WERI-Rb-1 (cell line): ENCODE measurements at regions not wholly inside any gene's neighbourhood (a gene's known extent, or its start where the extent isn't known, plus 50 kb on each side); places are given as distances from the start of the nearest gene placed in this dataset.

Source experiments
- DNase-seq: peaks from one replicate; pipeline ENCODE4 v3.0.0-alpha.2; 2020
- H3K27ac ChIP-seq: fragments of 250-450 bp; sonication (Bioruptor Pico); 2 replicates; pipeline ENCODE4 v1.5.1; 2020; ENCODE audit warnings: mild to moderate bottlenecking, moderate library complexity
- H3K27me3 ChIP-seq: fragments of 250-450 bp; sonication (Bioruptor Pico); 2 replicates; pipeline ENCODE4 v1.5.1; 2021; ENCODE audit warnings: mild to moderate bottlenecking, low read depth, moderate library complexity; ENCODE audit not compliant: insufficient read depth, severe bottlenecking
- H3K36me3 ChIP-seq: fragments of 250-450 bp; sonication (Bioruptor Pico); 2 replicates; pipeline ENCODE4 v1.5.1; 2020; ENCODE audit warnings: mild to moderate bottlenecking, moderate library complexity
- H3K4me3 ChIP-seq: 2 replicates; pipeline ENCODE4 v1.5.1; 2011; ENCODE audit warnings: low read depth, mild to moderate bottlenecking, control low read depth, low read length
- H3K9me3 ChIP-seq: fragments of 250-450 bp; sonication (Bioruptor Pico); 2 replicates; pipeline ENCODE4 v1.5.1; 2021; ENCODE audit warnings: mild to moderate bottlenecking, moderate library complexity; ENCODE audit not compliant: severe bottlenecking
- CTCF ChIP-seq: IDR thresholded peaks from 2 replicates; pipeline ENCODE4 v1.5.1; 2011; ENCODE audit warnings: low read depth, mild to moderate bottlenecking, control low read depth, inconsistent platforms, low read length

- Histone ChIP-seq H3K27me3 (no peaks in the 10 kb centered on the region), H3K36me3 (no peaks in the 10 kb centered on the region), H3K27ac (no peak overlapping the region), H3K9me3 (no peaks in the 10 kb centered on the region), H3K4me3 (no peak overlapping the region)
- no peak for TF ChIP-seq CTCF
- DNase-seq = no peak
Observed at GRCh38 chr16:65181071-65181561, 59.3 kb upstream of the CDH11 start.

DNA sequence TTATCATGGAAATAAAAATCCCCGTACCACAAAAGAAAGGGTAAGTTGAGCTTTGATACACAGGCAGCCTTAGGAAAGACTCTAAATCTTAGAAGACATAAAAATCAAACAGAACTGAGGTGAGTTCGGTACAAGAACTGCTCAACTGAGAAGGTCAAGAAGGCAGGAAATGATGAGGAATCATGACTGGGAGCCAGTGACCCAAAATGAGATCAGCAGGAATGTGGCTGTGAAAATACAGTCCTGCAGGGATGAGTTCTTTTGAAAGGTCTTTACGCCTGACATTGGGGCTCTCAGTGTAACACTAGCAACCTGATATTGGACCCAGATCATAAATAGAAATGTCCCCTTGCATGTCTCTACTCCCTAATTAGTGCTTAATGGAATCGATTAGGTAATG lies 56.3 kb upstream of the CDH11 start:
- Histone ChIP-seq H3K27me3 (no peaks in the 10 kb centered on the region), H3K36me3 (no peaks in the 10 kb centered on the region), H3K4me3 (no peak overlapping the region), H3K9me3 (no peaks in the 10 kb centered on the region), H3K27ac (no peak overlapping the region)
- no peak for DNase-seq
- no peak for TF ChIP-seq CTCF

DNA sequence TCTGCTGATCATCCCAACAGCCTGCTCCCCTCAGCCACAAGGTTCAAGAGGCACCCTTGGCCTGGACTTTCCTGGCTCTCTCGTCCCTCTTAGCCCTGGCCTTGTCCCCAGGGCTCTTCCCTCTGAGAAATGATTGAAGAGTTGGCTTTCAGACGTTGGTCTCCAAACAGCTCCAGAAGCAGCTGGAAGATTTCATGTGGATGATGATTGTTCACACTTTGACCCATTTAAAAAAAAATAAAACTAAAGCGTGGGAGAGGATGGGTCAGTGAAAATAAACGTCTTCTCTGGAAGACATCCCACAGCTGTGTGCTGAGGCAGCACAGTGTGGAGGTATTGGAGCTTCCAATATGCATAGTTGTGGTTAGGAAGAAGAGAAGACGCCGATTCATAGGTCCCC lies 54.7 kb upstream of the CDH11 start:
- no peak for TF ChIP-seq CTCF
- no peak for DNase-seq
- no peak overlapping the region for H3K4me3 ChIP-seq
- H3K27ac ChIP-seq = no peak overlapping the region
- no peaks in the 10 kb centered on the region for H3K27me3 ChIP-seq
- H3K36me3 ChIP-seq = no peaks in the 10 kb centered on the region
- H3K9me3 ChIP-seq = no peaks in the 10 kb centered on the region

DNA sequence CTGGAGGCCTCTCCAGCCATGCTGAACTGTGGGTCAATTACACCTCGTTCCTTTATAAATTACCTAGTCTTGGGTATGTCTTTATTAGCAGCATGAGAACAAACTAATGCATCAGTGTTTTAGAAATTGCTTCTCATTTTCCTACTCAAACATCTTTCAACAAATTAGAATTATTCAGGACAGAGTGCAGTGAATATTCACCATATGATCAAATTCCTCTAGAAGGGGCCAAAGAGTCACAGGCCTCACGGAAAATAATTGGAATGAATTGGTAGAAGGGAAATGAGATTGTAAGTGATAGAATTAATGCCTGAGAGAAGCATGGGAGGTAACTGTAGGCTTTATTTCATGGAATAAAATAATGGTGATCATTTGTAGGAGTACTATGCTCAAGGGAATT lies 50.5 kb upstream of the CDH11 start:
- Histone ChIP-seq H3K36me3 (no peaks in the 10 kb centered on the region), H3K27ac (no peak overlapping the region), H3K9me3 (no peaks in the 10 kb centered on the region), H3K4me3 (no peak overlapping the region), H3K27me3 (no peaks in the 10 kb centered on the region)
- no peak for DNase-seq
- TF ChIP-seq CTCF = no peak
